EL (cell line): ENCODE measurements at regions not wholly inside any gene's neighbourhood (a gene's known extent, or its start where the extent isn't known, plus 50 kb on each side); places are given as distances from the start of the nearest gene placed in this dataset.

Experiments
- DNase-seq: peaks from one replicate; pipeline ENCODE4 v3.0.0-alpha.2; 2016

- DNase-seq: no peak
Measured at GRCh38 chr1:60229821-60230220, 156.3 kb upstream of the C1orf87 start.

- DNase-seq: no peak
Measured at GRCh38 chr1:60228041-60228491, 154.5 kb upstream of the C1orf87 start.

DNA sequence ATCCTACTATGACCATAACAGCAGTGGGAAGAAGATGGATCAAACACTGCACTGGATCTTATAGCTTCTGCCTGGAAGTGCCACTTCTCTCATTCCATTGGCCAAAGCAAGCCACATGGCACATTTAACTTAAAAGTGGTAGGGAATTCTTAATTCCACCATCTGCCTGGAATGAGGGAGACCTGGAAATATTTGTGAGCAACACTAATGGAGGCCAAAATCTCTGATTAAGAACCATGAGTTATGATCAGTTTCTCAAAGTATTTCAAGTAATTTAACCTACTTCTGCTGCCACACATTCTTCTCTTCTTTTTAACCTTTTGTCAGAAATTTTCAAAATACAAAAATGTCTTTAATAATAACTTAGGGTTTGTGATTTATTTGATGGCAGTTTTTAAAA is 154.0 kb upstream of the C1orf87 start:
- peak; percentile 1 for DNase-seq

DNA sequence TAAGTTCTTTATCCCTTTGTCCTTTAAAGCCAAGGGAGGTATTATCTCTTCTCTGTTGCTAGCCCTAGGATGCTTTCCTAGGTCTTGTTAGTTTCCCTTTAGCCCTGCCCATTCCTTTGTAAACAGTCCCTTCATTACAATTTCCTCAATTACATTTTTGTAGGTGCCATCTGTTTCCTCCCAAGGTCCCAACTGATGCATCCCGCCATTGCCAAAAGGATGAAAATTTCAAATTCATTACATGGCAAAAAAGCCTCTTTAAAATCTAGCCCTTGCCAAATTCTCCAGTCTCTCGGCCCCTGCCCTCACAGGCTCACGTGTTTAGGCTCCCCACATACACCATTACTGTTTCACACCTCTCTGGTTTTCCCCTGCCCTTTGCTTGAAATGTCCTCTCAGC is 151.9 kb upstream of the C1orf87 start:
- no peak for DNase-seq

- no peak for DNase-seq
Measured at GRCh38 chr1:60224523-60224922, 151.0 kb upstream of the C1orf87 start.

- no peak for DNase-seq
Measured at GRCh38 chr1:60223158-60223557, 149.6 kb upstream of the C1orf87 start.

- no peak for DNase-seq
Measured at GRCh38 chr1:60222360-60223115, 149.0 kb upstream of the C1orf87 start.

DNA sequence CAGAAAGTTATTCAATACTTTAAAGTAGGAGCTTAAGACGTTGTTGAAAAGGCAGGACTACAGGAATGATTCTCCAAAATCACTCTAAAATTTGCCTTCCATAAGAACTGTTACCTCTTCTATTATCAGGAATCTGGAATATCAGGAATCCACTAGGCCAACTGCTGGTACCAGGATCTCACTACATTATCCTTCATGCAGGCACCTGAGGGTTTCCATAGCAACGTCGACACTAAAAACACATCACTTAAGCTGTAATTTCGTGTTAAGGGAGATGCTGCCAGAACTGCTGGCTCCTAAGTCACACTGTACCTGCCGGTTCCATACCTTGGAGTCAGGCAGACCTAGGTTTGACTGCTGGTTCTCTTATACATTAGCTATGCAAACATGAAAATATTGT is 139.7 kb upstream of the C1orf87 start:
- no peak for DNase-seq

DNA sequence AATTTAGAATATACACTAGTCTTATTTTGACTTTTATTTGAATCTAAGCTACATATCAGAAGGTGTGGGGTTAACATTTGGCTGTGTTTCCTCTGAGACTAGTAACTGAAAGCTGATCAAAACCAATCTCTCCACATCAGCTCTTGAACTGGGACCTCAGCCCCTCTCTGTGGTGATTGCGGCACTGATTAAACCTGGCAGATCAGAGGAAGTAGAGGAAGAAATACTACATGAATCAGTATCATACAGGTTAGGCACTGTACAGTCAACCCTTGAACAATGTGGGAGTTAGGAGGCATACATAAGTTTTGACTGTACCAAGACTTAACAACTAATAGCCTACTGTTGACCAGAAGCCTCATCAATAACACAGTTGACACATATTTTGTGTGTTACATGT is 122.5 kb upstream of the C1orf87 start:
- no peak for DNase-seq

DNA sequence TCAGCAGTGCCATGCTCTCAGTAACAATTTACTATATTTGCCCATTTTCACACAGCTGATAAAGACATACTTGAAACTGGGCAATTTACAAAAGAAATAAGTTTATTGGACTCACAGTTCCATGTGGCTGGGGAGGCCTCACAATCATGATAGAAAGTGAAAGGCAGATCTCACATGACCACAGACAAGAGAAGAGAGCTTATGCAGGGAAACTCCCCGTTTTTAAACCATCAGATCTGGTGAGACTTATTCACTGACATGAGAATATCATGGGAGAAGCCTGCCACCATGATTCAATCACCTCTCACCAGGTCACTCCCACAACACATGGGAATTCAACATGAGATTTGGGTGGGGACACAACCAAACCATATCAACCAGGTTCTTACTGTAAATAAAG is 112.1 kb upstream of the C1orf87 start:
- no peak for DNase-seq

GRCh38 chr1:60184521-60184920 is 111.0 kb upstream of the C1orf87 start:
- no peak for DNase-seq

DNA sequence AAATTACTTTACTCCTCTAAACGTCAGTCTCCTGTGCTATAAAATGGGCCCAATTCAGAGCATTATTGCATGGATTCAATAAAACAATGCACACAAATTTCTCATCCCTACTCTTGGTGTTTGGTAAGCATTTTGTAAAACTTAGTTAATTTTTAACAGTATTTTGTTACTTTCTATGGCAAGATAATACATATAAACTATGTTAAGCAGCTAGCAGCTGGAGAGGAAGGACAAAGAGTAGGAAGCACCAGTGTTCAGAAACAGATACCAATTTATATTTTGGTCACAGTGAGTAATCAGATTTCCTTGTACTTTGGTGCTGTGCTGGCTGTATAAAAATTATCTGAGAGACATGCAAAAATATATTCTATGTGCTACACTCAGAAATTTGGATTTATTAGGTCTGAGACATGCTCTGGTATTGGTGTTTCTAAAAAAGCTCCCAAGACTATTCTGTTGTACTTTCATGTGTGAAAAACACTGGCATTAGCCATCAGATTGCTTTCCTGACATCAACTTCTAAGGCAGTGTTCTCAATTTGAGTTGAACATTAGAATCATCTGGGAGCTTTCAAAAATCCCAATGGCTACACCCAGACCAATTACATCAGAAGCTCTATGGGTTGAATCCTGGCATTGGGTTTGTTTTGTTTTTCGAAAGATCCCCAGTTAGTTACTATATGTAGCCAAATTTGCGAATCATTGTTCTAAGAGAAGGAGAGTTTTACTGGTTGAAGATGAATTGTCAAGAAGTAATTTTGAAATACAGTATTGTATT is 100.3 kb upstream of the C1orf87 start:
- DNase-seq: no peak

- DNase-seq: no peak
Measured at GRCh38 chr1:60173006-60173405, 99.4 kb upstream of the C1orf87 start.

- peak; percentile 79 for DNase-seq
Measured at GRCh38 chr1:60171801-60172200, 98.2 kb upstream of the C1orf87 start.

- no peak for DNase-seq
Measured at GRCh38 chr1:60170709-60171108, 97.1 kb upstream of the C1orf87 start.

DNA sequence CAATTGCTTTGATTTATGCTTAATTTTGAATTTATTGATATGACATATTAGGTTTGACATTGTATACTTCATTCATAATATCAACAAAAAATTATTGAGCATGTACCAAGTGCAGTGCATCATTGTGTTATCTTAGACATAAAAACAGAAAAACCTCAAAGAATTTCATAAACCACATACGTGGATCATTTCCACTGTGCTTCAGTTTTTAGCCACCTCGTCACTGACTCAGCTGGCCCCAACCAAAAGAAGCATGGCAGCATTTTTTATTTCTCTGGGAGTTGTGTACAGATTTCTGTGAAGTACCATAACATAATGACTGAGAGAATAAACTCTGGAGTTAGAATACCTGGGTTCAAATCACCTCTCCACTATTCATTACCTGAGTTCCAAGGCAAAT is 95.6 kb upstream of the C1orf87 start:
- DNase-seq: peak; percentile 45

- peak; percentile 12 for DNase-seq
Measured at GRCh38 chr1:60162936-60163335, 89.4 kb upstream of the C1orf87 start.

GRCh38 chr1:60160141-60160540 is 86.6 kb upstream of the C1orf87 start:
- DNase-seq: no peak

- no peak for DNase-seq
Measured at GRCh38 chr1:60156371-60156770, 82.8 kb upstream of the C1orf87 start.

DNA sequence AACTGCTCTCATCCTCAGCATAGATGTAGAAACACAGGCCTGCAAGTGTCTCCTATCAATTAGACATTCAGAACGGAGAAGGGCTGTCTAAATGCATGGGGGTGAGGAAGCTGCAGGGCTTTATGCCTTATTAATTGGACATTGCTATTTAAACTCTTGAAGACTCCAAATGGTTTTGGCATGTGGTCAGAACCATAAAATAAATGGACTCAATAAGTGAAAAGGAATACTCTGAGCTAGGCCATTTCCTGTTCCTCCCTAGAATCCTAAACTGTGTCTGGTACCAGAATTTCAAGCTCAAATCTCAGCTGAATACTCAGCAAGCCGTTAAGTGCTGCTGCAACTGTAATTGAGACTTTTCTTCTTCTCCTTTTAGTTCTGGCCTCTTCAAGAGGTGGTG is 80.4 kb upstream of the C1orf87 start:
- no peak for DNase-seq

DNA sequence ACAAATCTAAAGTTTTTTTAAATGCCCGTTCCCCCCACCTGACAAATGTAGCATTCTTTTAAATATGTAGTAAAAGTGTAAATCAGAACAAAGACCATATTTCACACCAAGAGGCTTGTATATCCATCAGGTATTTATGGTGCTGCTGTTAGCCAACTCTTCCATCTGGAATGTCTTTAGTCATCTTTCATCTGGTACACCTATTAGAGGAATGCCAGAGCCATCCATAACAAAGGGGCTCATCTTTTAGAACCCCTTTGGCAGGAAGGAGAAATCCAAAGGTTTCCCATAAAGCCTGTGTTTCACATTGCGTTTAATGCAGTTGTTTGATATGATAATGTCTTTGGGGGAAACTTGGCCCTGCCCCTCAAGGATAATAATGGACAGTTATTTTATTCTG is 79.3 kb upstream of the C1orf87 start:
- no peak for DNase-seq

GRCh38 chr1:60151311-60151710 is 77.7 kb upstream of the C1orf87 start:
- peak; percentile 18 for DNase-seq

DNA sequence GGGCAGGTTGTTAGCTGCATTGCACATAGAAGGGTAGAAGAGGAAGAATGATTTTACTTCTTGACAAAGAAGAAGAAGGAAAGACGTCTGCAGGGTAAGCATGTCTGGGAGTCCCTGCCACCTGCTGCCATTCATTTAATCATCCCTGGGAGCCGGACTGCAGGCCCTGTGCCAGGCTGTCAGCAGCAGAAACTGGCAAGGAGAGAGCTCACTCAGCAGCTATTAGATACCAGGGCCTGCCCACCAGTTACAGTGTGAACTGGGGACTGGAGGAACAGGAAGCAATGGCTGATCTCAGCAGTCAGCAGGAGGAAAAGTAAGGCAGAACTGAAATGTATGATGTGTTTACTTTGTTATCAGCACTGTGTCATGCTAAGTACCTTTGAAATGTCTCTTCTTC is 75.7 kb upstream of the C1orf87 start:
- no peak for DNase-seq

GRCh38 chr1:60146884-60147283 is 73.3 kb upstream of the C1orf87 start:
- DNase-seq: no peak
